ENCODE measurements at regions not wholly inside any gene's neighbourhood (a gene's known extent, or its start where the extent isn't known, plus 50 kb on each side); places are given as distances from the start of the nearest gene placed in this dataset.

DNA sequence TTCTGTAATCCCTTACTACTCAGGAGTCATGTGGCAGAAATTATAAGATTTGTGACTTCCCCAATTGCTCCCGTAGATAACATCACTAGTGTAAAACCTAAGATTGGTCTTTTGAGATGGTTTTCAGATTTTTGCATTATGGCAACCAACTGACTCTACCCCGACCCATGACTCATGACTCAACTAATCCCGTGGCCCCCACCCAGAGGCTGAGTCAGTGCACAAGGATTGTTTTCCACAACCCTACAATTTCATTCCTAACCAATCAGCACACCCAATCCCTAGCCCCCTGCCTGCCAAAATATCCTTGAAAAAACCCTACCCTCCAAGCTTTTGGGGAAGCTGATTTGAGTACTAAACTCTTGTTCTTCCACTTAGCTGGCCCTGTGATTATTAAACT is 109.4 kb upstream of the FAM9C start:
- H3K9me3 Mint-ChIP-seq: peaks cover 5 to 17% (median 6%) of the 10 kb centered on the region in 3 donors

DNA sequence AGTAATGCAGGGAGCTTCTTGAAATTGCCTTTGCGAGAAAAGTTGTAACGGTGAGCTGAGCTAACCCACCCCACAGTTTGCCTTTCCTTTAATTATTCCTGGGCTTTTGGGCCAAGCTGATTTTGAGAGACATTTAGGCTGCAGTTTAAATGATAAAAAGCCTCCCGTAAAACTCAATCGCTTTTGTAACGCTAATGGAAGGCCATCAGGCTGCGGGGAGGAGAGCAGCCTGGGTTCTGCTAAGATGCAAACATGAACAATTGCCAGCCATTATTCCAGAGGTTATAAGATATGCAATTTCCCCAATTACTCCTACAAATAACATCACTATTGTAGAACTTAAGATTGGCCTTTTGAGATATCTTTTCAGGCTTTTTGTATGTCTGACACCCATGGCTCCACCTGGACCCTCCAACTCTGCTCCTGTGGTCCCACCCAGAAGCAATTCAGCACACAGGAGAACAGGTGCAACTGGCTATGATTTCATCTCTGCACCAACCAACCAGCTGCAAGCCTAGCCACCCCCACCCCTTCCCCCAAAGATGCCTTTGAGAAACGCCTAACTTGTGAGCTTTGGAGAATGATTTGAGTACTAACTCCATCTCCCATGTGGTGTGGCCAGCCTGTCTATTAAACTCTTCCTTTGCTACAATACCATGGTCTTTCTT is 108.2 kb upstream of the FAM9C start:
- Mint-ChIP-seq H3K27ac (no peak overlapping the region), H3K4me1 (no peaks in the 10 kb centered on the region), H3K36me3 (peaks cover 6% of the 10 kb centered on the region), H3K27me3 (peaks cover 5% of the 10 kb centered on the region), H3K4me3 (no peak overlapping the region), H3K9me3 (peaks cover 7 to 17% (median 9%) of the 10 kb centered on the region in 3 donors)

More for the DNA sequence above, 109.4 kb upstream of the FAM9C start:
- no peak overlapping the region for H3K27ac Mint-ChIP-seq
- H3K4me3 Mint-ChIP-seq: no peak overlapping the region
- peaks cover 4% of the 10 kb centered on the region for H3K27me3 Mint-ChIP-seq
- no peaks in the 10 kb centered on the region for H3K4me1 Mint-ChIP-seq
- H3K36me3 Mint-ChIP-seq: peaks cover 6% of the 10 kb centered on the region

DNA sequence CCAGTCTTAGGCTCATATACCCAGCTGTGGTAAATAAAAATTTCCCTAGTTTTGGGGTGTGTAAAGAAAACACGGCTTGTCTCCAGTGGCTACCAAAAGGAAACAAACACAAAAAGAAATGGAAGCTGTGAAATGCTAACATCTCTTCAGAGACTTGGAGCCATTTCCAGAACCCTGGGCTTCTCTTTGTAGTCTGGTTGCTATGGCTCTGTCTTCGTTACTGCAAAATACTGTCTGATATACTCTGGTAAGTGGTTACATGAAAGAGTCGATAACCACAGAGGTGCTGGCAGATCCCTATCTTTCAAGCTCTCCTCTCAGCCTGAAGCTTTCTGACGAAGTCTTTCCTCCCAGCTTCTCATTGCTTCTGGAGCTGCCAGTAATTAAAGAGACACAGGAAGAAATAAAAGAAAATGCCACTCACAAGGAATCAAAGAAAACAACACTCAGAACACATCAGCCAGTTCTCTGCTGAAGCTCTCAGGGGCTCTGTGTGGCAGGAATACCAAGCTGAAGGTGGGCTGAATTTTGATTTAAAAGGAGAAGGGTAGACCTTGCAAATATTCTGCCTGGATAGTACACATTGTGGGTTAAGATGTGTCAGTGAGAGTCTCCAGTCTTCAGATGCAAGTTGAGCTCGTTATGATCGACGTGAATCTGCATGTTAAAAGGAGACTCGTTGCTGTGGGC is 107.6 kb upstream of the FAM9C start:
- peaks cover 7 to 18% (median 9%) of the 10 kb centered on the region in 3 donors for H3K9me3 Mint-ChIP-seq
- no peaks in the 10 kb centered on the region for H3K4me1 Mint-ChIP-seq
- H3K36me3 Mint-ChIP-seq: peaks cover 6% of the 10 kb centered on the region
- no peak overlapping the region for H3K4me3 Mint-ChIP-seq
- H3K27me3 Mint-ChIP-seq: peaks cover 5% of the 10 kb centered on the region
- peak overlapping the region in 1 of 3 donors; percentile 39 for H3K27ac Mint-ChIP-seq

DNA sequence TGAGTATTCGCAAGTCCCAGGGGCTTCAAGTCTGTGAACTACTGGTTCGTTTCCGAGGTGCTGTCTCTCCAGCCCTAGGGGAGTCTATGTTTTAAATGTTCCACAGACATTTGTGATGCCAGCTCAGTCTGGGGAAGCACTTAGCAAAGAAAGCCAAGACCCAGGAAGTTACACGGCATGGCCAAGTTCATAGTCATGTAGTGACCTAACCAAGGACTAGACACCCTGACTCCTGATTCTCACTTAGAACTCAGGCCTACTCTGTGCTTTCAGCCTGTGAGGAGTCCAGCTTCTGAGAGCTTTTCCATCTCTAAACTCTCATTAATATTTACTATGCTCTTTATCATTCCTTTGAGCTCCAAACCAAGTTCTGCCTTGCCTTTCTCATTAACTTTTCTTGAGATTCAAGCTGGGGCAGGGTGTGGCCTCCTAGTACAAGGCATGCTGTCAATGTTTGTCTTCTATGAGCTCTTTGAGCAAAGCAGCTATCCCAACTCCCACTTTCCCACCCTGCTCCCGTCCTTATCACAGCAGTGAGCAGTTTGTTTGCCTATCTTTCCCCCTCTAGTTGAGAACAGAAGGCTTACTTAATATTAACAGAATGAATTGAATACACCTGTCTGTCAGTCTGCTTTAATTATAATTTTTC is 105.4 kb upstream of the FAM9C start:
- H3K9me3 Mint-ChIP-seq: peaks cover 12 to 24% (median 12%) of the 10 kb centered on the region in 3 donors

DNA sequence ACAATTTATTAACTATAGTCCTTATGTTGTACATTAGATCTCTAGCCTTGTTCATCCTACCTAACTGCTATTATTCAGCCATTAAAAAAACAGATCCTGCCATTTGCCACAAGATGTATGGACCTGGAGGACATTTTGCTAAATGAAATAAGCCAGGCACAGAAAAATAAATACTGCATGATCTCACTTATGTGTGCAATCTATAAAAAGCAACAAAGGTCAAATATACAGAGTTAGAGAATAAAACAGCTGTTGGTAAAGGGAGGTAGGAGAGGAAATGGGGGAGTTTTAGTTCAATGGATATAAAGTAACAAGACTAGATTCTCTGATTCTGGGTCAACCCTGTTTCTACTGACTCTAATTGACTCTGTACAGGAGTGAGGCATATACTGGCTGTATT is 103.3 kb upstream of the FAM9C start:
- H3K4me3 Mint-ChIP-seq: no peak overlapping the region
- peaks cover 7 to 8% (median 7%) of the 10 kb centered on the region in 3 donors for H3K9me3 Mint-ChIP-seq
- peaks cover 4% of the 10 kb centered on the region for H3K27me3 Mint-ChIP-seq
- H3K27ac Mint-ChIP-seq: no peak overlapping the region
- peaks cover 0 to 2% (median 0%) of the 10 kb centered on the region in 3 donors for H3K4me1 Mint-ChIP-seq
- H3K36me3 Mint-ChIP-seq: peaks cover 1% of the 10 kb centered on the region

More for the DNA sequence above, 105.4 kb upstream of the FAM9C start:
- peaks cover 3% of the 10 kb centered on the region for H3K27me3 Mint-ChIP-seq
- peaks cover 6% of the 10 kb centered on the region for H3K36me3 Mint-ChIP-seq
- H3K4me1 Mint-ChIP-seq: peaks cover 0 to 2% (median 0%) of the 10 kb centered on the region in 3 donors
- no peak overlapping the region for H3K27ac Mint-ChIP-seq
- H3K4me3 Mint-ChIP-seq: no peak overlapping the region

DNA sequence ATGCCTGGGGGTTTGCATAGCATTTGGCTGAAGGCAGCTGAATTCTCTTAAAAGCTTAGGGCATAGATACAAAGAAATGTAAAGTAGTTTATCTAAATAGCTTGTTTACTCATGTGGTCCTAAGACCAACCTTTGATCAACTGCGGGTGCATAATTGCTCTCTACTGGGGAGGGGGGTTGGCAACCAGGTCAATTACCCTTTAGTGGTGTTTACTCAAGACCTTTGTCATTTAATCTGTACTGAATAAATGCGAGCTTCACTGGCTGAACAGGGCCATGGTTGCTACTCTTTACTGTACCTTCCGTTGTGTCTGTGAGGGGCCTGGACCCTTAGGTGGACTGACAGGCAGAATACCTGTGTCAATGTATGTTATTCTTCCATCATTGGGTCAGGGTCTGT is 102.7 kb upstream of the FAM9C start:
- no peak overlapping the region for H3K27ac Mint-ChIP-seq
- peaks cover 4% of the 10 kb centered on the region for H3K27me3 Mint-ChIP-seq
- peaks cover 0 to 2% (median 1%) of the 10 kb centered on the region in 3 donors for H3K4me1 Mint-ChIP-seq
- peaks cover 1% of the 10 kb centered on the region for H3K36me3 Mint-ChIP-seq
- H3K4me3 Mint-ChIP-seq: no peak overlapping the region
- peaks cover 7% of the 10 kb centered on the region in 3 donors for H3K9me3 Mint-ChIP-seq

DNA sequence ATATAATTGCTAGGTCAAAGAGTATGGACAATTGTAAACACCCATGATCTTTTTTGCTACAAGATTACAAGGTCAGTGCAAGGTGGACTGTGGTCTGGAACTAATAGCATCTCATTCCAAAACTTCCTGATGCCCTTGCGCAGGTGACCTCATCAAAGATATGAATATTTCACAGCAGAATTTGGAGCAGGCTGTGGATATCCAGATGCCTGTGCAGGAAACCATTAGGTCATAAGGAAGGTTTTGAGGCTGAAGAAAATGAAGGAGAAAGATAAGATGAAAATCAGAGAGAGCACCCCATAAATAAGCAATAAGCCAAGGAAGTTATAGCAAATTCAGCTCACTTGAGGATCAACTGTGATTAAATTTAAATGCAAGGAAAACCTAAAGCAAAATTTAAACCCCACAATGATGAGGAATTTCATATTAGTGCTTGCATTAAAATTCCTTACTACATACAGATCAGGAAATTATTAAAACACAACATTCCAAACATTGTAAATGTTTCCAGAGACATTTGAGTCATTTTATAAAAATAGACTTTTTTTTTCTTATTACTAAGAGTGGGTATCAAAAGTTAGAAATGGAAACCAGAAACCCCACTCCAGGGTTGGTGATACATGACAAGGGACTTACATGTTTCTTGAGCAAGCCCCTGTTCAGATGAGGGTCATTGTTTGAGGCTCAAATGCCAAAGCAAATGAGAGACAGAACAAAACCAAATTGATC is 100.7 kb upstream of the FAM9C start:
- Mint-ChIP-seq H3K4me1 (peaks cover 0 to 2% (median 1%) of the 10 kb centered on the region in 3 donors), H3K9me3 (peaks cover 7 to 9% (median 7%) of the 10 kb centered on the region in 3 donors), H3K27me3 (peaks cover 4% of the 10 kb centered on the region), H3K27ac (no peak overlapping the region), H3K4me3 (no peak overlapping the region), H3K36me3 (no peaks in the 10 kb centered on the region)

DNA sequence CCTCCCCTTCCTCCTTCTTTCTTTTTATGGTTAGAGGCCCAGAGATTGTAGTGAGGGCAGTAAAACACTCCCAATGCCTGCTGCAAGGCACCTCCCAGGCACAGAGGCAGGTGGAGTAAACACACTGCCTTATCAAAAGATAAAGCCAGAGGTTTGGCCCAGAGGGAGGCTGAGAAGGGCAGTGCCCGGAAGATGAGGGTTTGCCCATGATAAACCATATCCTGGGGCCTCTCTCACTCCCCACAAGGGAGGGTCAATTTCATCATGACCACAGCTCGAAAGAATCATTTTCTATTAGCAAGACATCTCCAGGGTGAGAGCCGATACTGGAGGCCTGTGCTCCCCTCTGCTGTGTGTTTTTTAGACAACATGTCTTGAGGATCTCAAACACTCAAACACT is 98.5 kb upstream of the FAM9C start:
- Mint-ChIP-seq H3K4me1 (peaks cover 0 to 2% (median 1%) of the 10 kb centered on the region in 3 donors), H3K27me3 (peaks cover 4% of the 10 kb centered on the region), H3K36me3 (no peaks in the 10 kb centered on the region), H3K27ac (no peak overlapping the region), H3K4me3 (no peak overlapping the region), H3K9me3 (peaks cover 7 to 9% (median 9%) of the 10 kb centered on the region in 3 donors)

DNA sequence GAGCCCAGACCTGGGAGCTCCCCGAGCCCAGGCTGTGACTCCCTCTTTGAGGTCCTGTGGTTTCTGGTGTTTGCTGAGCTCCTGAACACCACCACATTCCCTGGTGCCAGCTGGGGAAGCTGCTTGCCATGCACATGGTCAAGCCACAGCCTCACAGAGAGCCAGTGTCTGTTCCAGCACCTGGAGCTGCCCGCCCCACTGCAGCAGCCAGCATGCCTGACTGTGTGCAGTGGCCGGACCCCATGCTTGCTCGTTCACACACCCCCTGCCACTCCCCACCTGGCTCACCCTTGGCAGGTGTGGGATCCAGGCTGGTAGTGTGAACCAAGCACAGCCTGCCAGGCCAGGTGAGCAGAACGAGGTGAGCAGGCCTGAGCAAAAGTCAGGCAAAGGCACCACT is 95.6 kb upstream of the FAM9C start:
- peaks cover 0 to 2% (median 2%) of the 10 kb centered on the region in 3 donors for H3K9me3 Mint-ChIP-seq
- H3K27me3 Mint-ChIP-seq: peaks cover 2% of the 10 kb centered on the region
- H3K27ac Mint-ChIP-seq: no peak overlapping the region
- H3K4me1 Mint-ChIP-seq: peaks cover 0 to 2% (median 1%) of the 10 kb centered on the region in 3 donors
- H3K4me3 Mint-ChIP-seq: peak overlapping the region in 1 of 4 donors; percentile 28
- H3K36me3 Mint-ChIP-seq: no peaks in the 10 kb centered on the region

DNA sequence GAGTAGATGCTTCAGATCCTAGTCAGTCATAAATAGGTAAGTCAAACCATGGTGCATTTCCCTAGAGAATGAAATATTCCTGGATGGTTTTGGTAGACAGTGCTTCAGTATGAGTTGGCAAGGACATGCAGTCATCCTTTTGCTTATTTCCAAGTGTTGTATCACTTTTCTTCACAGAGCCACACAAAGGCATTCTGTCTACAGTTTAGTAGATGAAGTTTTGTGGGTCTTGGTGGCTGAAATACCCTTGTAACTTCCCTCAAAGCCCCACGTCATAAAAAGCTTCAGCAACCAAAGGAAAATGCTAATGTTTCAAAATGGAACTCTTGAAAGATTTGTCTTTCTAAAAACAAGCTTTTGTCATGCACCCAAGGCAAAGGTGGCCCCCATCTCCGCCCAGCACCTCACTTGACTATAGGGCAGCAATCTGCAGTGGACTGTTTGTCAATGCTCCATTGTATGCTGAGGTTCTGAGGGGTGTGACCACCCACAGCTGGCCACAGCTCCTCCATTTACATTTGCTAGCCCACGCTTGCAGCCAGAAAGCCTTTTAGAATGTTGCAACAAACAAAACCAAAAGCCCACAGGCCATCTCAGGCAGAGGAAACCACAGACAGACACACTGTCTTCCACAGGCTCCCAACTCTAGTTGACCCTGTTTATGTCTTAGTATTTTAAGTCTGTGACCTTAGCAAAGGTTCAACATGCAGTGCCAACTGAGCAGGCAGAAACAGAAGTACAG is 87.1 kb upstream of the FAM9C start:
- peaks cover 0 to 4% (median 0%) of the 10 kb centered on the region in 3 donors for H3K4me1 Mint-ChIP-seq
- H3K9me3 Mint-ChIP-seq: no peaks in the 10 kb centered on the region
- peak overlapping the region in 1 of 3 donors; percentile 71 for H3K27ac Mint-ChIP-seq
- no peak overlapping the region for H3K4me3 Mint-ChIP-seq
- no peaks in the 10 kb centered on the region for H3K36me3 Mint-ChIP-seq
- no peaks in the 10 kb centered on the region for H3K27me3 Mint-ChIP-seq

DNA sequence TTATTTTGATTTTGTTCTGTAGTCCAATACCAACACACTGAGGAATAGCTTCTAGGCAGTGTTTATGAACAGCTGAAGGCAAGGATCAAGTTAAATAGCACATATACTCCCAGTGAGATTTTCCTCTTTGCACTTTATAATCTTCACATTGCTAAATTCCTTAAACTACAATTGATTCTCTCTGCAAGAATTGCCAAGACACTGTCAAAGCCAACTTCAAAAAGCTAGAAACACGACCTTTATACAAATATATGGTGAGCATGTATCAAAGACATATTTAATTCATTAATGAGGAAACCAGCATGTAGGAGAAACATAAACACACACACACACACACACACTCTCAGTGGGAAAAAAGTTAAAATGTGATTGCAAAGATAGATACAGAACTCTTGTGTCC is 86.4 kb upstream of the FAM9C start:
- H3K27me3 Mint-ChIP-seq: no peaks in the 10 kb centered on the region
- H3K4me1 Mint-ChIP-seq: peaks cover 0 to 4% (median 0%) of the 10 kb centered on the region in 3 donors
- peaks cover 0 to 2% (median 0%) of the 10 kb centered on the region in 3 donors for H3K9me3 Mint-ChIP-seq
- H3K36me3 Mint-ChIP-seq: no peaks in the 10 kb centered on the region
- no peak overlapping the region for H3K4me3 Mint-ChIP-seq
- H3K27ac Mint-ChIP-seq: no peak overlapping the region

DNA sequence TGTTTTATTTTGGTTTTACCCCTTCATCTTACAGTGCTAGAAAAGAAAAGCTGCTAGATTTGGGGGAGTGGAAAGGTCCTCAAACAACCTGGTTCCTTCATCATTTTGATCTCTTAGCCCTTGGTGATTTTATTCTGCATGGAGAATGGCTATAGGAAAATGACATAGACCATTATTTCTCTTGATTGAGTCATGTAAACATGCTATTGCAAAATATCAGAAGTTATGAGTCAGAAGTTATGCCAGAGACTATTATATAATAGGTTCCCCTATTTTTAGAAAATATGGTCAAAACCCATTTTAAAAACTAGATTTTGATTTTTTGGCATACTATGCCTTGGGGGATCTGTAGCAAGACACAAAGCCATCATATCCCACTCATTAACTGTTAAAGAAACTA is 83.7 kb upstream of the FAM9C start:
- H3K36me3 Mint-ChIP-seq: no peaks in the 10 kb centered on the region
- peaks cover 2% of the 10 kb centered on the region for H3K27me3 Mint-ChIP-seq
- H3K27ac Mint-ChIP-seq: no peak overlapping the region
- H3K4me1 Mint-ChIP-seq: peaks cover 7 to 12% (median 12%) of the 10 kb centered on the region in 3 donors
- no peak overlapping the region for H3K4me3 Mint-ChIP-seq
- peaks cover 0 to 2% (median 0%) of the 10 kb centered on the region in 3 donors for H3K9me3 Mint-ChIP-seq

DNA sequence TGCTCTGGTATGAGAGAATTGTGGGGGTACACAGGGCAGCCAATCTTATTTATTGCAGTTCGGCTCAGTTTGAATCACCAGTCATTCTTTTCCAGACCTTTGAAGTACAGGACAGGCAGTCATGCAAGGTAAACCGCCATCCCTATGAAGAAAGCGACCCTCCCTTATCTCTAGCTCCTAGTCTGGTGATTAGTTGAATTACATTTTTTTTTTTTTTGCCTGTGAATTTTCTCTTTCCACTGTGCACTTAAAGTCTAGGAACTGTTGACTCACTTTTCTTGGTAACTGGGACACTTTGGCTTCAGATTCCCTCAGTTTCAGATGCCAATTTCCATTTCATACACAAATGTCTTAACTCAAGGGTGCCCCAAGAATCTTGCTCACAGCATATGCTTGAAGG is 82.4 kb upstream of the FAM9C start:
- H3K4me1 Mint-ChIP-seq: peaks cover 8 to 12% (median 11%) of the 10 kb centered on the region in 3 donors
- H3K27ac Mint-ChIP-seq: peak overlapping the region in 1 of 3 donors; percentile 19
- H3K36me3 Mint-ChIP-seq: no peaks in the 10 kb centered on the region
- H3K9me3 Mint-ChIP-seq: peaks cover 0 to 2% (median 0%) of the 10 kb centered on the region in 3 donors
- H3K27me3 Mint-ChIP-seq: peaks cover 3% of the 10 kb centered on the region
- H3K4me3 Mint-ChIP-seq: no peak overlapping the region

DNA sequence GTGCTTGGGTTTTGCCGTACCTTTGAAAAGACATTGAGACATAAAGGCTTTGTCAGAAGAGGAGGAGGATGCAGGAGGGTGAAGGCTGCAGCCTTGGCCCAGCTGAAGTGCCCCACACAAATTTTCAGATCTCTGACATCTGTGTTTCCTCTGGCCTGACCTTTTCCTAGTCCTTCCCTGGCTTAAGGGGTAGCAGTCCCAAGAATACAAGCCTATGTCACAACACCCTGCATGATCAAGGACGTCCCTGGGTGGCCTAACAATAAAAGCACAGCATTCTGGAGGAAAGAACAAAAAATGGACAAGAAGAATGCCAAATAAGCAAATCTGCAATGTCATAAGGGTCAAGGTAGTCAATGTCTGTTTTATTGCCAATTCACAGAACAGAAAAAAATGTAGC is 80.8 kb upstream of the FAM9C start:
- Mint-ChIP-seq H3K4me1 (peaks cover 8 to 12% (median 8%) of the 10 kb centered on the region in 3 donors), H3K36me3 (no peaks in the 10 kb centered on the region), H3K4me3 (no peak overlapping the region), H3K27me3 (peaks cover 3% of the 10 kb centered on the region), H3K27ac (no peak overlapping the region), H3K9me3 (peaks cover 0 to 2% (median 0%) of the 10 kb centered on the region in 3 donors)

All from IgD-negative memory B cell (primary cell).